ENCODE measurements at regions not wholly inside any gene's neighbourhood (a gene's known extent, or its start where the extent isn't known, plus 50 kb on each side); places are given as distances from the start of the nearest gene placed in this dataset.

- peaks cover 7% of the 10 kb centered on the region for H3K9me3 ChIP-seq (replicated peaks; ENCODE audit: control insufficient read depth, low read depth, low read length)
- H3K4me3 ChIP-seq (ENCODE audit: low read length) = no peak overlapping the region
- peaks cover 24% of the 10 kb centered on the region for H3K4me1 ChIP-seq (ENCODE audit: control insufficient read depth, insufficient read depth, low read length)
- DNase-seq = no peak
- H3K36me3 ChIP-seq (ENCODE audit: control insufficient read depth, insufficient read depth, low read length) = no peaks in the 10 kb centered on the region
- H3K27ac ChIP-seq (ENCODE audit: low read length) = no peak overlapping the region
- WGBS (ENCODE audit: insufficient coverage) = 67% methylated on average over 9 of the region's 10 CpGs
- H3K27me3 ChIP-seq (ENCODE audit: control insufficient read depth, insufficient read depth, low read length) = peaks cover 8% of the 10 kb centered on the region
Measured at GRCh38 chr2:240329116-240329665, 106.3 kb upstream of the GPC1 start.

- no peaks in the 10 kb centered on the region for H3K36me3 ChIP-seq (ENCODE audit: control insufficient read depth, insufficient read depth, low read length)
- H3K4me1 ChIP-seq (ENCODE audit: control insufficient read depth, insufficient read depth, low read length) = peaks cover 18% of the 10 kb centered on the region
- H3K27ac ChIP-seq (ENCODE audit: low read length) = no peak overlapping the region
- DNase-seq = no peak
- no peak overlapping the region for H3K4me3 ChIP-seq (ENCODE audit: low read length)
- H3K27me3 ChIP-seq (ENCODE audit: control insufficient read depth, insufficient read depth, low read length) = peaks cover 6% of the 10 kb centered on the region
- H3K9me3 ChIP-seq (replicated peaks; ENCODE audit: control insufficient read depth, low read depth, low read length) = peaks cover 7% of the 10 kb centered on the region
- WGBS (ENCODE audit: insufficient coverage) = 82% methylated on average over 6 of the region's 6 CpGs
Measured at GRCh38 chr2:240329778-240330177, 105.7 kb upstream of the GPC1 start.

GRCh38 chr2:240333985-240334384 is 101.5 kb upstream of the GPC1 start:
- WGBS (ENCODE audit: insufficient coverage) = 67% methylated on average over 4 of the region's 7 CpGs
- Histone ChIP-seq H3K4me3 (ENCODE audit: low read length) (no peak overlapping the region), H3K36me3 (ENCODE audit: control insufficient read depth, insufficient read depth, low read length) (no peaks in the 10 kb centered on the region), H3K27ac (ENCODE audit: low read length) (no peak overlapping the region), H3K27me3 (ENCODE audit: control insufficient read depth, insufficient read depth, low read length) (peaks cover 2% of the 10 kb centered on the region), H3K4me1 (ENCODE audit: control insufficient read depth, insufficient read depth, low read length) (peaks cover 6% of the 10 kb centered on the region), H3K9me3 (replicated peaks; ENCODE audit: control insufficient read depth, low read depth, low read length) (peaks cover 7% of the 10 kb centered on the region)
- no peak for DNase-seq

GRCh38 chr2:240335061-240335460 is 100.4 kb upstream of the GPC1 start:
- DNase-seq = no peak
- no CpG with 5 or more reads among the region's 3 CpGs for WGBS (ENCODE audit: insufficient coverage)
- H3K9me3 ChIP-seq (replicated peaks; ENCODE audit: control insufficient read depth, low read depth, low read length) = peaks cover 8% of the 10 kb centered on the region

GRCh38 chr2:240336820-240337427 is 98.5 kb upstream of the GPC1 start:
- H3K9me3 ChIP-seq (replicated peaks; ENCODE audit: control insufficient read depth, low read depth, low read length) = peaks cover 2% of the 10 kb centered on the region
- no peak overlapping the region for H3K4me3 ChIP-seq (ENCODE audit: low read length)
- no peaks in the 10 kb centered on the region for H3K36me3 ChIP-seq (ENCODE audit: control insufficient read depth, insufficient read depth, low read length)
- peaks cover 2% of the 10 kb centered on the region for H3K27me3 ChIP-seq (ENCODE audit: control insufficient read depth, insufficient read depth, low read length)
- DNase-seq = no peak
- WGBS (ENCODE audit: insufficient coverage) = 100% methylated on average over 1 of the region's 4 CpGs
- no peak overlapping the region for H3K27ac ChIP-seq (ENCODE audit: low read length)
- H3K4me1 ChIP-seq (ENCODE audit: control insufficient read depth, insufficient read depth, low read length) = peaks cover 5% of the 10 kb centered on the region

More at GRCh38 chr2:240335061-240335460, 100.4 kb upstream of the GPC1 start:
- H3K27me3 ChIP-seq (ENCODE audit: control insufficient read depth, insufficient read depth, low read length) = peaks cover 2% of the 10 kb centered on the region
- H3K4me1 ChIP-seq (ENCODE audit: control insufficient read depth, insufficient read depth, low read length) = no peaks in the 10 kb centered on the region
- H3K27ac ChIP-seq (ENCODE audit: low read length) = no peak overlapping the region
- no peaks in the 10 kb centered on the region for H3K36me3 ChIP-seq (ENCODE audit: control insufficient read depth, insufficient read depth, low read length)
- no peak overlapping the region for H3K4me3 ChIP-seq (ENCODE audit: low read length)

- WGBS (ENCODE audit: insufficient coverage) = 70% methylated on average over 2 of the region's 2 CpGs
- H3K27me3 ChIP-seq (ENCODE audit: control insufficient read depth, insufficient read depth, low read length) = no peaks in the 10 kb centered on the region
Measured at GRCh38 chr2:240338274-240338673, 97.2 kb upstream of the GPC1 start.

GRCh38 chr2:240339411-240340360 is 95.8 kb upstream of the GPC1 start:
- Histone ChIP-seq H3K4me3 (ENCODE audit: low read length) (no peak overlapping the region), H3K27ac (ENCODE audit: low read length) (no peak overlapping the region), H3K27me3 (ENCODE audit: control insufficient read depth, insufficient read depth, low read length) (no peaks in the 10 kb centered on the region), H3K9me3 (replicated peaks; ENCODE audit: control insufficient read depth, low read depth, low read length) (peaks cover 4% of the 10 kb centered on the region), H3K4me1 (ENCODE audit: control insufficient read depth, insufficient read depth, low read length) (peaks cover 5% of the 10 kb centered on the region), H3K36me3 (ENCODE audit: control insufficient read depth, insufficient read depth, low read length) (no peaks in the 10 kb centered on the region)
- 86% methylated on average over 10 of the region's 24 CpGs for WGBS (ENCODE audit: insufficient coverage)
- DNase-seq = no peak

More at GRCh38 chr2:240338274-240338673, 97.2 kb upstream of the GPC1 start:
- H3K4me1 ChIP-seq (ENCODE audit: control insufficient read depth, insufficient read depth, low read length) = peaks cover 5% of the 10 kb centered on the region
- H3K4me3 ChIP-seq (ENCODE audit: low read length) = no peak overlapping the region
- no peaks in the 10 kb centered on the region for H3K36me3 ChIP-seq (ENCODE audit: control insufficient read depth, insufficient read depth, low read length)
- peaks cover 2% of the 10 kb centered on the region for H3K9me3 ChIP-seq (replicated peaks; ENCODE audit: control insufficient read depth, low read depth, low read length)
- DNase-seq = no peak
- no peak overlapping the region for H3K27ac ChIP-seq (ENCODE audit: low read length)

- H3K4me3 ChIP-seq (ENCODE audit: low read length) = no peak overlapping the region
- peaks cover 5% of the 10 kb centered on the region for H3K4me1 ChIP-seq (ENCODE audit: control insufficient read depth, insufficient read depth, low read length)
- DNase-seq = no peak
- H3K9me3 ChIP-seq (replicated peaks; ENCODE audit: control insufficient read depth, low read depth, low read length) = peaks cover 11% of the 10 kb centered on the region
- no peak overlapping the region for H3K27ac ChIP-seq (ENCODE audit: low read length)
- WGBS (ENCODE audit: insufficient coverage) = 89% methylated on average over 9 of the region's 14 CpGs
- H3K27me3 ChIP-seq (ENCODE audit: control insufficient read depth, insufficient read depth, low read length) = no peaks in the 10 kb centered on the region
- no peaks in the 10 kb centered on the region for H3K36me3 ChIP-seq (ENCODE audit: control insufficient read depth, insufficient read depth, low read length)
Measured at GRCh38 chr2:240340361-240340761, 95.1 kb upstream of the GPC1 start.

GRCh38 chr2:240341064-240341463 is 94.4 kb upstream of the GPC1 start:
- WGBS (ENCODE audit: insufficient coverage) = 35% methylated on average over 7 of the region's 9 CpGs
- H3K9me3 ChIP-seq (replicated peaks; ENCODE audit: control insufficient read depth, low read depth, low read length) = peaks cover 14% of the 10 kb centered on the region
- no peaks in the 10 kb centered on the region for H3K36me3 ChIP-seq (ENCODE audit: control insufficient read depth, insufficient read depth, low read length)
- no peaks in the 10 kb centered on the region for H3K27me3 ChIP-seq (ENCODE audit: control insufficient read depth, insufficient read depth, low read length)
- no peak for DNase-seq
- peaks cover 5% of the 10 kb centered on the region for H3K4me1 ChIP-seq (ENCODE audit: control insufficient read depth, insufficient read depth, low read length)
- H3K27ac ChIP-seq (ENCODE audit: low read length) = no peak overlapping the region
- H3K4me3 ChIP-seq (ENCODE audit: low read length) = no peak overlapping the region

- DNase-seq = no peak
- H3K9me3 ChIP-seq (replicated peaks; ENCODE audit: control insufficient read depth, low read depth, low read length) = peaks cover 14% of the 10 kb centered on the region
- no peaks in the 10 kb centered on the region for H3K36me3 ChIP-seq (ENCODE audit: control insufficient read depth, insufficient read depth, low read length)
- H3K27ac ChIP-seq (ENCODE audit: low read length) = no peak overlapping the region
- H3K27me3 ChIP-seq (ENCODE audit: control insufficient read depth, insufficient read depth, low read length) = peaks cover 3% of the 10 kb centered on the region
- WGBS (ENCODE audit: insufficient coverage) = no CpG with 5 or more reads among the region's 1 CpG
- no peak overlapping the region for H3K4me3 ChIP-seq (ENCODE audit: low read length)
- peaks cover 11% of the 10 kb centered on the region for H3K4me1 ChIP-seq (ENCODE audit: control insufficient read depth, insufficient read depth, low read length)
Measured at GRCh38 chr2:240343548-240343947, 91.9 kb upstream of the GPC1 start.

Measured in muscle of leg (tissue), 3 donors.